ENCODE measurements at regions not wholly inside any gene's neighbourhood (a gene's known extent, or its start where the extent isn't known, plus 50 kb on each side); places are given as distances from the start of the nearest gene placed in this dataset.

- DNase-seq = no peak
These were observed 50.6 kb upstream of the IKZF2 start for GRCh38 chr2:213202011-213202410.

- no peak for DNase-seq
These were observed 54.5 kb upstream of the IKZF2 start for GRCh38 chr2:213205944-213206343.

GRCh38 chr2:213213186-213213585, 61.8 kb upstream of the IKZF2 start:
- DNase-seq = no peak

- no peak for DNase-seq
These were observed 62.8 kb upstream of the IKZF2 start for GRCh38 chr2:213214209-213214608.

- no peak for DNase-seq
These were observed 65.0 kb upstream of the IKZF2 start for GRCh38 chr2:213216461-213216860.

GRCh38 chr2:213219816-213220215, 64.4 kb upstream of the SPAG16 start:
- DNase-seq = no peak

- no peak for DNase-seq
These were observed 63.2 kb upstream of the SPAG16 start for GRCh38 chr2:213220967-213221603.

- DNase-seq = no peak
These were observed 62.3 kb upstream of the SPAG16 start for GRCh38 chr2:213221957-213222356.

- DNase-seq = no peak
These were observed 59.9 kb upstream of the SPAG16 start for GRCh38 chr2:213224366-213224765.

- DNase-seq = no peak
These were observed 58.4 kb upstream of the SPAG16 start for GRCh38 chr2:213225866-213226265.

GRCh38 chr2:213227458-213227857, 56.8 kb upstream of the SPAG16 start:
- no peak for DNase-seq

GRCh38 chr2:213228638-213229037, 55.6 kb upstream of the SPAG16 start:
- DNase-seq = no peak

GRCh38 chr2:213229814-213230213, 54.5 kb upstream of the SPAG16 start:
- DNase-seq = no peak

GRCh38 chr2:213231966-213232365, 52.3 kb upstream of the SPAG16 start:
- DNase-seq = no peak

GRCh38 chr2:213232649-213233437, 51.4 kb upstream of the SPAG16 start:
- peak; percentile 4 to 5 for DNase-seq

GRCh38 chr2:213233438-213234330, 50.6 kb upstream of the SPAG16 start:
- no peak for DNase-seq
